Activated CD4-positive, alpha-beta memory T cell treated with anti-CD3 and anti-CD28 coated beads for 36 hours (primary cell): ENCODE measurements at regions not wholly inside any gene's neighbourhood (a gene's known extent, or its start where the extent isn't known, plus 50 kb on each side); places are given as distances from the start of the nearest gene placed in this dataset.

Experiments
- CTCF ChIA-PET: fragments of 350-600 bp; sonication (Branson Sonifier 250); formaldehyde crosslinking; loops from one replicate; lab custom pipeline; 2021; ENCODE audit warnings: antibody characterized with exemption, inconsistent platforms; lab: Charles Lee
- POLR2A ChIA-PET: fragments of 350-600 bp; sonication (Branson Sonifier 250); formaldehyde crosslinking; loops from one replicate; lab custom pipeline; 2021; ENCODE audit warnings: antibody characterized with exemption; lab: Charles Lee
- DNase-seq: peaks from one replicate; pipeline ENCODE4 v3.0.0-alpha.2; 2020
- H3K27ac Mint-ChIP-seq: one replicate; pipeline ENCODE4 v1.8.0; 2021; ENCODE audit warnings: mixed read lengths
- H3K27me3 Mint-ChIP-seq: one replicate; pipeline ENCODE4 v1.8.0; 2021; ENCODE audit warnings: mixed read lengths
- H3K36me3 Mint-ChIP-seq: one replicate; pipeline ENCODE4 v1.8.0; 2021; ENCODE audit warnings: mixed read lengths
- H3K4me1 Mint-ChIP-seq: one replicate; pipeline ENCODE4 v1.8.0; 2021; ENCODE audit warnings: low read depth, mixed read lengths
- H3K4me3 Mint-ChIP-seq: one replicate; pipeline ENCODE4 v1.8.0; 2021; ENCODE audit warnings: mild to moderate bottlenecking, mixed read lengths
- H3K9me3 Mint-ChIP-seq: one replicate; pipeline ENCODE4 v1.8.0; 2021; ENCODE audit warnings: mixed read lengths
- intact Hi-C: fragments of 100-400 bp; cut with micrococcal nuclease; formaldehyde crosslinking; loops from one replicate; pipeline ENCODE4 v1.15.1; 2023

GRCh38 chr17:79455636-79456035 lies 155.2 kb downstream of the RBFOX3 start:
- POLR2A ChIA-PET, result no interaction called here
- H3K4me3 Mint-ChIP-seq, result no peak overlapping the region
- no peak overlapping the region for H3K27ac Mint-ChIP-seq
- intact Hi-C loops, result no loop called here
- CTCF ChIA-PET, result no interaction called here
- no peak for DNase-seq
- H3K9me3 Mint-ChIP-seq, result no peaks in the 10 kb centered on the region
- H3K4me1 Mint-ChIP-seq, result no peaks in the 10 kb centered on the region
- H3K36me3 Mint-ChIP-seq, result no peaks in the 10 kb centered on the region
- H3K27me3 Mint-ChIP-seq, result peaks cover 7% of the 10 kb centered on the region

GRCh38 chr17:79454826-79455225 lies 156.0 kb downstream of the RBFOX3 start:
- Mint-ChIP-seq H3K27me3 (peaks cover 7% of the 10 kb centered on the region), H3K4me3 (no peak overlapping the region), H3K9me3 (no peaks in the 10 kb centered on the region), H3K4me1 (no peaks in the 10 kb centered on the region), H3K36me3 (no peaks in the 10 kb centered on the region), H3K27ac (no peak overlapping the region)
- DNase-seq, result no peak
- ChIA-PET CTCF (no interaction called here), POLR2A (no interaction called here)
- intact Hi-C loops, result no loop called here

- no peak for DNase-seq
- Mint-ChIP-seq H3K36me3 (no peaks in the 10 kb centered on the region), H3K4me1 (no peaks in the 10 kb centered on the region), H3K27ac (no peak overlapping the region), H3K9me3 (no peaks in the 10 kb centered on the region), H3K27me3 (peaks cover 7% of the 10 kb centered on the region), H3K4me3 (no peak overlapping the region)
- ChIA-PET CTCF (no interaction called here), POLR2A (no interaction called here)
- intact Hi-C loops, result no loop called here
Observed at GRCh38 chr17:79453481-79453880, 157.4 kb downstream of the RBFOX3 start.

- ChIA-PET CTCF (no interaction called here), POLR2A (no interaction called here)
- no peaks in the 10 kb centered on the region for H3K4me1 Mint-ChIP-seq
- H3K27me3 Mint-ChIP-seq, result peaks cover 7% of the 10 kb centered on the region
- H3K9me3 Mint-ChIP-seq, result no peaks in the 10 kb centered on the region
- H3K36me3 Mint-ChIP-seq, result no peaks in the 10 kb centered on the region
- intact Hi-C loops, result no loop called here
- no peak for DNase-seq
- H3K27ac Mint-ChIP-seq, result no peak overlapping the region
- H3K4me3 Mint-ChIP-seq, result no peak overlapping the region
Observed at GRCh38 chr17:79452706-79453105, 158.1 kb downstream of the RBFOX3 start.

- Mint-ChIP-seq H3K27ac (no peak overlapping the region), H3K4me1 (no peaks in the 10 kb centered on the region), H3K27me3 (peaks cover 6% of the 10 kb centered on the region), H3K9me3 (no peaks in the 10 kb centered on the region), H3K36me3 (no peaks in the 10 kb centered on the region), H3K4me3 (no peak overlapping the region)
- no peak for DNase-seq
- CTCF ChIA-PET, result no interaction called here
- intact Hi-C loops, result no loop called here
- POLR2A ChIA-PET, result no interaction called here
Observed at GRCh38 chr17:79451167-79451566, 159.7 kb downstream of the RBFOX3 start.

- ChIA-PET CTCF (no interaction called here), POLR2A (no interaction called here)
Observed at GRCh38 chr17:79446399-79447009, 164.3 kb downstream of the RBFOX3 start.

GRCh38 chr17:79444198-79444597 lies 166.7 kb downstream of the RBFOX3 start:
- Mint-ChIP-seq H3K36me3 (no peaks in the 10 kb centered on the region), H3K27me3 (peaks cover 5% of the 10 kb centered on the region), H3K4me1 (no peaks in the 10 kb centered on the region), H3K9me3 (no peaks in the 10 kb centered on the region), H3K4me3 (no peak overlapping the region), H3K27ac (no peak overlapping the region)
- no peak for DNase-seq
- CTCF ChIA-PET, result no interaction called here
- intact Hi-C loops, result no loop called here
- POLR2A ChIA-PET, result no interaction called here

More at GRCh38 chr17:79446399-79447009, 164.3 kb downstream of the RBFOX3 start:
- intact Hi-C loops, result no loop called here
- Mint-ChIP-seq H3K4me3 (no peak overlapping the region), H3K27me3 (no peaks in the 10 kb centered on the region), H3K27ac (no peak overlapping the region), H3K4me1 (no peaks in the 10 kb centered on the region), H3K9me3 (no peaks in the 10 kb centered on the region), H3K36me3 (no peaks in the 10 kb centered on the region)
- DNase-seq, result no peak

- POLR2A ChIA-PET, result no interaction called here
- H3K4me1 Mint-ChIP-seq, result no peaks in the 10 kb centered on the region
- DNase-seq, result no peak
- H3K4me3 Mint-ChIP-seq, result no peak overlapping the region
- H3K36me3 Mint-ChIP-seq, result no peaks in the 10 kb centered on the region
- intact Hi-C loops, result no loop called here
- CTCF ChIA-PET, result no interaction called here
- peaks cover 5% of the 10 kb centered on the region for H3K27me3 Mint-ChIP-seq
- no peaks in the 10 kb centered on the region for H3K9me3 Mint-ChIP-seq
- no peak overlapping the region for H3K27ac Mint-ChIP-seq
Observed at GRCh38 chr17:79443026-79443425, 167.8 kb downstream of the RBFOX3 start.

GRCh38 chr17:79441356-79442160 lies 169.3 kb downstream of the RBFOX3 start:
- Mint-ChIP-seq H3K4me3 (no peak overlapping the region), H3K27ac (no peak overlapping the region), H3K27me3 (peaks cover 7% of the 10 kb centered on the region), H3K9me3 (no peaks in the 10 kb centered on the region), H3K4me1 (no peaks in the 10 kb centered on the region), H3K36me3 (no peaks in the 10 kb centered on the region)
- CTCF ChIA-PET, result no interaction called here
- POLR2A ChIA-PET, result no interaction called here
- no peak for DNase-seq
- intact Hi-C loops, result no loop called here

- no peaks in the 10 kb centered on the region for H3K36me3 Mint-ChIP-seq
- no peak for DNase-seq
- intact Hi-C loops, result no loop called here
- no peaks in the 10 kb centered on the region for H3K9me3 Mint-ChIP-seq
- H3K27ac Mint-ChIP-seq, result no peak overlapping the region
- no peaks in the 10 kb centered on the region for H3K4me1 Mint-ChIP-seq
- no peak overlapping the region for H3K4me3 Mint-ChIP-seq
- CTCF ChIA-PET, result no interaction called here
- POLR2A ChIA-PET, result no interaction called here
- peaks cover 7% of the 10 kb centered on the region for H3K27me3 Mint-ChIP-seq
Observed at GRCh38 chr17:79440251-79440650, 170.6 kb downstream of the RBFOX3 start.

GRCh38 chr17:79439493-79439892 lies 171.4 kb downstream of the RBFOX3 start:
- Mint-ChIP-seq H3K27me3 (peaks cover 9% of the 10 kb centered on the region), H3K36me3 (no peaks in the 10 kb centered on the region), H3K9me3 (no peaks in the 10 kb centered on the region), H3K27ac (no peak overlapping the region), H3K4me1 (no peaks in the 10 kb centered on the region), H3K4me3 (no peak overlapping the region)
- ChIA-PET POLR2A (no interaction called here), CTCF (no interaction called here)
- intact Hi-C loops, result no loop called here
- DNase-seq, result no peak

- Mint-ChIP-seq H3K36me3 (no peaks in the 10 kb centered on the region), H3K4me1 (no peaks in the 10 kb centered on the region), H3K9me3 (no peaks in the 10 kb centered on the region), H3K27me3 (peaks cover 12% of the 10 kb centered on the region), H3K4me3 (no peak overlapping the region), H3K27ac (no peak overlapping the region)
- no peak for DNase-seq
- ChIA-PET CTCF (no interaction called here), POLR2A (no interaction called here)
- intact Hi-C loops, result no loop called here
Observed at GRCh38 chr17:79438546-79439334, 172.1 kb downstream of the RBFOX3 start.
